ENCODE measurements at regions not wholly inside any gene's neighbourhood (a gene's known extent, or its start where the extent isn't known, plus 50 kb on each side); places are given as distances from the start of the nearest gene placed in this dataset.

- TF ChIP-seq CTCF (IDR thresholded peaks at IDR 0.05; ENCODE audit: extremely low read depth in 1 of 2, insufficient read depth in 1 of 2, low read depth in 1 of 2, low read length in 2 of 2): no peak
- no peak for TF ChIP-seq JUN (IDR thresholded peaks at IDR 0.05; ENCODE audit: borderline replicate concordance, insufficient read depth, insufficient read length, low read depth)
These were observed 337.7 kb upstream of the FAM241A start for GRCh38 chr4:111807576-111807975.

Measured in endothelial cell of umbilical vein (primary cell).